Loucy (cell line): ENCODE measurements at regions not wholly inside any gene's neighbourhood (a gene's known extent, or its start where the extent isn't known, plus 50 kb on each side); places are given as distances from the start of the nearest gene placed in this dataset.

Experiments
- EZH2phosphoT487 ChIP-seq: fragments of 200-600 bp; IDR thresholded peaks from 2 replicates; pipeline ENCODE4 v1.6.1; 2018; ENCODE audit warnings: antibody characterized with exemption, mild to moderate bottlenecking, moderate library complexity, borderline replicate concordance
- TF ChIP-seq, protein P1 (sequence below): fragments of 200-600 bp; sonication (generic); conservative IDR thresholded peaks from 2 replicates; pipeline ENCODE4 v1.5.1; 2014; ENCODE audit warnings: mild to moderate bottlenecking, antibody characterized with exemption, low read length

- TF ChIP-seq, protein P1, sequence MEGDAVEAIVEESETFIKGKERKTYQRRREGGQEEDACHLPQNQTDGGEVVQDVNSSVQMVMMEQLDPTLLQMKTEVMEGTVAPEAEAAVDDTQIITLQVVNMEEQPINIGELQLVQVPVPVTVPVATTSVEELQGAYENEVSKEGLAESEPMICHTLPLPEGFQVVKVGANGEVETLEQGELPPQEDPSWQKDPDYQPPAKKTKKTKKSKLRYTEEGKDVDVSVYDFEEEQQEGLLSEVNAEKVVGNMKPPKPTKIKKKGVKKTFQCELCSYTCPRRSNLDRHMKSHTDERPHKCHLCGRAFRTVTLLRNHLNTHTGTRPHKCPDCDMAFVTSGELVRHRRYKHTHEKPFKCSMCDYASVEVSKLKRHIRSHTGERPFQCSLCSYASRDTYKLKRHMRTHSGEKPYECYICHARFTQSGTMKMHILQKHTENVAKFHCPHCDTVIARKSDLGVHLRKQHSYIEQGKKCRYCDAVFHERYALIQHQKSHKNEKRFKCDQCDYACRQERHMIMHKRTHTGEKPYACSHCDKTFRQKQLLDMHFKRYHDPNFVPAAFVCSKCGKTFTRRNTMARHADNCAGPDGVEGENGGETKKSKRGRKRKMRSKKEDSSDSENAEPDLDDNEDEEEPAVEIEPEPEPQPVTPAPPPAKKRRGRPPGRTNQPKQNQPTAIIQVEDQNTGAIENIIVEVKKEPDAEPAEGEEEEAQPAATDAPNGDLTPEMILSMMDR = no peak
- TF ChIP-seq EZH2phosphoT487 = no peak
These were observed 211.2 kb downstream of the CNTN3 start for GRCh38 chr3:74403307-74403706.
